ENCODE measurements at regions not wholly inside any gene's neighbourhood (a gene's known extent, or its start where the extent isn't known, plus 50 kb on each side); places are given as distances from the start of the nearest gene placed in this dataset.

GRCh38 chr7:153087498-153087897 lies 327.9 kb downstream of the ACTR3B start:
- TF ChIP-seq ZNF274 (IDR thresholded peaks at IDR 0.05; ENCODE audit: low read depth, low read length) = no peak
- TF ChIP-seq YY1 (IDR thresholded peaks at IDR 0.05; ENCODE audit: insufficient read depth, insufficient read length) = no peak

Data from NT2/D1 (cell line).